CD14-positive monocyte (primary cell): ENCODE measurements at regions not wholly inside any gene's neighbourhood (a gene's known extent, or its start where the extent isn't known, plus 50 kb on each side); places are given as distances from the start of the nearest gene placed in this dataset.

ENCODE experiments used
- DNase-seq, 3 donors: peaks; one replicate each; pipeline ENCODE4 v3.0.0-alpha.2; 2011 to 2022
- H2AFZ ChIP-seq: 2 replicates; pipeline ENCODE4 v1.6.0; 2012; ENCODE audit warnings: mild to moderate bottlenecking, low read depth, low read length, inconsistent platforms; ENCODE audit not compliant: insufficient read depth, poor library complexity, severe bottlenecking
- H3K27ac ChIP-seq, 2 donors: 1 replicate in 1 of 2; 2 replicates in 1 of 2; pipeline ENCODE4 v1.5.1; 2012 to 2013; ENCODE audit warnings: low read length in 2 of 2, control low read depth in 1 of 2, inconsistent platforms in 1 of 2, low read depth in 1 of 2, mild to moderate bottlenecking in 1 of 2
- H3K27me3 ChIP-seq, 2 donors: one replicate each; pipeline versions ENCODE4 v1.6.0 to v1.6.1; 2011 to 2013; ENCODE audit warnings: low read length in 2 of 2; ENCODE audit not compliant: control insufficient read depth in 2 of 2, insufficient read depth in 2 of 2
- H3K36me3 ChIP-seq, 2 donors: replicated peaks in 1 of 2; 1 replicate in 1 of 2; 2 replicates in 1 of 2; pipeline versions ENCODE4 v1.5.1 to v1.6.1; 2012 to 2013; ENCODE audit warnings: low read length in 2 of 2, control low read depth in 1 of 2, inconsistent platforms in 1 of 2, mild to moderate bottlenecking in 1 of 2; ENCODE audit not compliant: insufficient read depth in 2 of 2, control insufficient read depth in 1 of 2
- H3K4me1 ChIP-seq, 2 donors: 1 replicate in 1 of 2; 2 replicates in 1 of 2; pipeline versions ENCODE4 v1.5.1 to v1.6.1; 2012 to 2013; ENCODE audit warnings: low read length in 2 of 2, control low read depth in 1 of 2, inconsistent platforms in 1 of 2, mild to moderate bottlenecking in 1 of 2, moderate library complexity in 1 of 2; ENCODE audit not compliant: insufficient read depth in 2 of 2, control insufficient read depth in 1 of 2
- H3K4me2 ChIP-seq: replicated peaks from 2 replicates; pipeline ENCODE3; 2012; ENCODE audit warnings: low read length, moderate library complexity, mild to moderate bottlenecking; ENCODE audit not compliant: poor library complexity, severe bottlenecking; ENCODE audit errors: extremely low read depth
- H3K4me3 ChIP-seq, 3 experiments: fragments of 200-600 bp in 1 of 3; sonication (generic) in 1 of 3; replicated peaks in 1 of 3; 1 replicate in 2 of 3; 2 replicates in 1 of 3; pipeline ENCODE4 v1.5.1; 2011 to 2013; ENCODE audit warnings: low read length in 3 of 3, mild to moderate bottlenecking in 3 of 3, control low read depth in 2 of 3, low read depth in 2 of 3, inconsistent platforms in 1 of 3, moderate library complexity in 1 of 3
- H3K79me2 ChIP-seq: 2 replicates; pipeline ENCODE4 v1.6.0; 2012; ENCODE audit warnings: mild to moderate bottlenecking, control low read depth, inconsistent platforms, low read length, moderate library complexity; ENCODE audit not compliant: insufficient read depth
- H3K9ac ChIP-seq: 2 replicates; pipeline ENCODE4 v1.6.0; 2017; ENCODE audit warnings: low read length, mild to moderate bottlenecking; ENCODE audit not compliant: insufficient read depth, poor library complexity, severe bottlenecking
- H3K9me3 ChIP-seq, 2 donors: replicated peaks in 1 of 2; 1 replicate in 1 of 2; 2 replicates in 1 of 2; pipeline versions ENCODE4 v1.5.1 to v1.6.1; 2012 to 2013; ENCODE audit warnings: low read length in 2 of 2, control low read depth in 1 of 2; ENCODE audit not compliant: control insufficient read depth in 1 of 2, insufficient read depth in 1 of 2
- H4K20me1 ChIP-seq: 2 replicates; pipeline ENCODE4 v1.6.0; 2012; ENCODE audit warnings: mild to moderate bottlenecking, low read length, control low read depth, moderate library complexity; ENCODE audit not compliant: insufficient read depth
- H3K27ac Mint-ChIP-seq, 7 donors: one replicate each; pipeline ENCODE4 v1.8.0; 2020; ENCODE audit warnings: mild to moderate bottlenecking in 7 of 7, mixed read lengths in 7 of 7, moderate library complexity in 6 of 7, inconsistent platforms in 2 of 7
- H3K27me3 Mint-ChIP-seq, 3 donors: one replicate each; pipeline ENCODE4 v1.8.0; 2021 to 2022; ENCODE audit warnings: low read depth in 3 of 3, mild to moderate bottlenecking in 3 of 3, mixed read lengths in 3 of 3, moderate library complexity in 3 of 3, inconsistent platforms in 1 of 3
- H3K36me3 Mint-ChIP-seq, 2 donors: one replicate each; pipeline ENCODE4 v1.8.0; 2020; ENCODE audit warnings: mixed read lengths in 2 of 2, inconsistent platforms in 1 of 2, mild to moderate bottlenecking in 1 of 2
- H3K4me1 Mint-ChIP-seq: one replicate; pipeline ENCODE4 v1.8.0; 2020; ENCODE audit warnings: mild to moderate bottlenecking, mixed read lengths
- H3K4me3 Mint-ChIP-seq, 2 donors: one replicate each; pipeline ENCODE4 v1.8.0; 2020; ENCODE audit warnings: mild to moderate bottlenecking in 2 of 2, mixed read lengths in 2 of 2, moderate library complexity in 1 of 2
- H3K9me3 Mint-ChIP-seq, 7 donors: one replicate each; pipeline ENCODE4 v1.8.0; 2020 to 2022; ENCODE audit warnings: mixed read lengths in 7 of 7, mild to moderate bottlenecking in 6 of 7, moderate library complexity in 6 of 7, inconsistent platforms in 2 of 7
- CTCF ChIP-seq: fragments of 200-600 bp; IDR thresholded peaks from one replicate; pipeline ENCODE4 v1.8.0; 2022; ENCODE audit warnings: antibody characterized with exemption, mild to moderate bottlenecking
- WGBS: methylation state at CpG from one replicate; pipeline ENCODE4 v1.1.5; 2013; ENCODE audit warnings: missing lambda C conversion rate; ENCODE audit not compliant: insufficient coverage; 5-methylcytosine and 5-hydroxymethylcytosine counted together
- intact Hi-C, 2 donors: fragments of 100-400 bp; cut with micrococcal nuclease; formaldehyde crosslinking; loops; one replicate each; pipeline versions ENCODE4 v1.15.0 to v1.15.1; 2023

DNA sequence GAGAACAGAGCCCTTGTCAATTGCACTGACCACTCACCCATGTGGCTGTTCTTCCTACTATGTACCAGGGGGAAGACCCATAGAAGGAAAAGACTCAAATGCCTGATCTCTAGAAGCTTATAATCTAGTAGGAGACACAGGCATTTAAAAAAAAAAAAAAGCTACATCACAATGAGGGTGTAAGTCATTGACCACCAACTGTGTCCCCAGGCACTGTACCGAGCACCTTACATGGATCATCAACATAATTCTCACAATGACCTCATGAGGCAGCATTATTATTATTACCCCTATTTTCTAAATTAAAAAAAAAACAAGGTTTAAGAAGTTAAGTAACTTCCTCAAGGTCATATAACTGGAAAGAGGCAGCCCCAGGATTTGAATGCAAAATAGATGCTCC lies 247.4 kb downstream of the SHOX2 start:
- H3K9ac ChIP-seq: no peak overlapping the region
- Mint-ChIP-seq H3K36me3 (no peaks in the 10 kb centered on the region), H3K9me3 (no peaks in the 10 kb centered on the region), H3K27ac (no peak overlapping the region), H3K4me3 (no peak overlapping the region), H3K27me3 (peaks cover 4 to 8% (median 7%) of the 10 kb centered on the region in 3 donors), H3K4me1 (no peaks in the 10 kb centered on the region)
- H3K9me3 ChIP-seq: no peaks in the 10 kb centered on the region
- H3K27me3 ChIP-seq: no peaks in the 10 kb centered on the region
- no peaks in the 10 kb centered on the region for H3K79me2 ChIP-seq
- intact Hi-C loops: no loop called here
- no peaks in the 10 kb centered on the region for H4K20me1 ChIP-seq
- TF ChIP-seq CTCF: no peak
- no peak for DNase-seq
- no peaks in the 10 kb centered on the region for H3K4me1 ChIP-seq
- no peaks in the 10 kb centered on the region for H3K36me3 ChIP-seq
- H3K4me3 ChIP-seq: no peak overlapping the region
- H2AFZ ChIP-seq: no peak overlapping the region
- no peak overlapping the region for H3K27ac ChIP-seq
- no CpG with 5 or more reads among the region's 1 CpG for WGBS
- no peak overlapping the region for H3K4me2 ChIP-seq

- H3K79me2 ChIP-seq: no peaks in the 10 kb centered on the region
- no peaks in the 10 kb centered on the region for H4K20me1 ChIP-seq
- no peak overlapping the region for H2AFZ ChIP-seq
- Mint-ChIP-seq H3K4me3 (no peak overlapping the region), H3K27ac (no peak overlapping the region), H3K4me1 (no peaks in the 10 kb centered on the region), H3K27me3 (peaks cover 0 to 5% (median 4%) of the 10 kb centered on the region in 3 donors), H3K36me3 (no peaks in the 10 kb centered on the region), H3K9me3 (peaks cover 0 to 7% (median 3%) of the 10 kb centered on the region in 7 donors)
- no peaks in the 10 kb centered on the region for H3K36me3 ChIP-seq
- no peaks in the 10 kb centered on the region for H3K27me3 ChIP-seq
- intact Hi-C loops: no loop called here
- DNase-seq: no peak
- no peak for TF ChIP-seq CTCF
- no peak overlapping the region for H3K4me2 ChIP-seq
- no peaks in the 10 kb centered on the region for H3K4me1 ChIP-seq
- no peaks in the 10 kb centered on the region for H3K9me3 ChIP-seq
- H3K4me3 ChIP-seq: no peak overlapping the region
- H3K9ac ChIP-seq: no peak overlapping the region
- WGBS: 33% methylated on average over 1 of the region's 5 CpGs
- no peak overlapping the region for H3K27ac ChIP-seq
Observed at GRCh38 chr3:157857440-157857839, 248.8 kb downstream of the SHOX2 start.
